MM.1S (cell line): ENCODE measurements at regions not wholly inside any gene's neighbourhood (a gene's known extent, or its start where the extent isn't known, plus 50 kb on each side); places are given as distances from the start of the nearest gene placed in this dataset.

ENCODE experiments used
- EZH2phosphoT487 ChIP-seq: fragments of 300-600 bp; sonication (generic); IDR thresholded peaks from 2 replicates; pipeline ENCODE4 v1.6.1; 2018; ENCODE audit warnings: antibody characterized with exemption, low read length
- TF ChIP-seq, protein P1 (sequence below): fragments of 300-600 bp; sonication (generic); IDR thresholded peaks from 2 replicates; pipeline ENCODE4 v1.5.1; 2016; ENCODE audit warnings: antibody characterized with exemption, low read length, mixed read lengths

DNA sequence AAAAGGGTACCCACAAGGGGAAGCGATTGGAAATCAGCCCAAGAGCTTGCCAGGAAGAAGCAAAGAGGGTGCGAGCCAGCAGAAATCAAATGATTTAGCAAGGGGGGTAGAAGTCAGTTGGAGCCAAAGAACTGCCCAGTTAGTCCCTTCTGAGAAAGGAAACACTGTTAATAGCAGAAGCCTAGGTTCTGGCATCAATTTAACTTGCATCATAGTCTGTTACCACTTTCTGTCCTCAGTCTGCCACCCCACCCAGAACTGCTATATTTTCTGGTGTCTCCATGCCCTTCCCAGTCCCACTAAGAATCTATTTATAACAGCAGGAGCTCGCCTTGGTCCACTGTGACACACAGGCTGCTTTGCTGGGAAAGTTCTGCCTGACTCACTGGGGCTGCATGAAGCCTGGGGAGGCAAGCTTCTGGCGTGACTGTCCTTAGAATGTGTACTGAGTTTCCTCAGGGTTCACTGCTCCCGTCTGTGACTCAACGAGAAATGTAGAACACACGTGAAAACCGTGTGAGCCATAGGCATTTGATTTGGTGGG, 157.8 kb upstream of the TTC29 start:
- TF ChIP-seq, protein P1, sequence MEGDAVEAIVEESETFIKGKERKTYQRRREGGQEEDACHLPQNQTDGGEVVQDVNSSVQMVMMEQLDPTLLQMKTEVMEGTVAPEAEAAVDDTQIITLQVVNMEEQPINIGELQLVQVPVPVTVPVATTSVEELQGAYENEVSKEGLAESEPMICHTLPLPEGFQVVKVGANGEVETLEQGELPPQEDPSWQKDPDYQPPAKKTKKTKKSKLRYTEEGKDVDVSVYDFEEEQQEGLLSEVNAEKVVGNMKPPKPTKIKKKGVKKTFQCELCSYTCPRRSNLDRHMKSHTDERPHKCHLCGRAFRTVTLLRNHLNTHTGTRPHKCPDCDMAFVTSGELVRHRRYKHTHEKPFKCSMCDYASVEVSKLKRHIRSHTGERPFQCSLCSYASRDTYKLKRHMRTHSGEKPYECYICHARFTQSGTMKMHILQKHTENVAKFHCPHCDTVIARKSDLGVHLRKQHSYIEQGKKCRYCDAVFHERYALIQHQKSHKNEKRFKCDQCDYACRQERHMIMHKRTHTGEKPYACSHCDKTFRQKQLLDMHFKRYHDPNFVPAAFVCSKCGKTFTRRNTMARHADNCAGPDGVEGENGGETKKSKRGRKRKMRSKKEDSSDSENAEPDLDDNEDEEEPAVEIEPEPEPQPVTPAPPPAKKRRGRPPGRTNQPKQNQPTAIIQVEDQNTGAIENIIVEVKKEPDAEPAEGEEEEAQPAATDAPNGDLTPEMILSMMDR, result no peak
- TF ChIP-seq EZH2phosphoT487, result no peak
